ENCODE measurements at regions not wholly inside any gene's neighbourhood (a gene's known extent, or its start where the extent isn't known, plus 50 kb on each side); places are given as distances from the start of the nearest gene placed in this dataset.

DNA sequence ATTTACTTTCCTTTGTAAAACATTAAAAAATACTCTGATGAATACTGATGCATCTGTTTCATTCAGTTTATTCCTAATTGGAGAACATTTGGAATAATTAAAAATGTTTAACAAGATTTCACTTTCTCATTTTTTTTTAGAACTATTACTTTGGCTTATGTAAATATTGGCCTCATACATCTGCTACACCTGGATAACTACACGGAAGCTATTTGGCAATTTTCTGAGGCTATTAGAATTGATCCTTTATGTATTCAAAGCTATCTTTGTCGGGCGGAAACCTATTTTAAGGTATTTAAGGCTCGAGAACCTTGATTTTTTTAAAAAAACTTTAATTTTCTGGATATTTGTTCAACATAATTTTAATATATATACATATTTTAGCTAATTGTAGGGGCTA, 196.7 kb downstream of the TTC6 start:
- Histone ChIP-seq H3K9ac (ENCODE audit: extremely low read depth, low read length, poor library complexity, severe bottlenecking) (no peak overlapping the region), H3K9me3 (ENCODE audit: control insufficient read depth, low read length) (no peaks in the 10 kb centered on the region), H3K27ac (ENCODE audit: low read depth, low read length) (no peak overlapping the region), H3K4me1 (ENCODE audit: control insufficient read depth, insufficient read depth, low read length) (no peaks in the 10 kb centered on the region), H3K27me3 (ENCODE audit: control insufficient read depth, insufficient read depth, low read length, poor library complexity, severe bottlenecking) (no peaks in the 10 kb centered on the region), H3K36me3 (ENCODE audit: control insufficient read depth, insufficient read depth, low read length) (no peaks in the 10 kb centered on the region), H3K4me3 (ENCODE audit: low read length) (no peak overlapping the region)
- Mint-ChIP-seq H3K27me3 (ENCODE audit: insufficient read depth) (no peaks in the 10 kb centered on the region), H3K4me1 (no peaks in the 10 kb centered on the region), H3K36me3 (ENCODE audit: low read depth) (no peaks in the 10 kb centered on the region), H3K27ac (no peak overlapping the region), H3K4me3 (no peak overlapping the region), H3K9me3 (no peaks in the 10 kb centered on the region)
- WGBS, 2 experiments (ENCODE audit: insufficient coverage in 1 of 2, insufficient read length in 1 of 2), result 83 to 99% methylated on average over 1 to 4 of the region's 4 CpGs
- TF ChIP-seq, protein P1, sequence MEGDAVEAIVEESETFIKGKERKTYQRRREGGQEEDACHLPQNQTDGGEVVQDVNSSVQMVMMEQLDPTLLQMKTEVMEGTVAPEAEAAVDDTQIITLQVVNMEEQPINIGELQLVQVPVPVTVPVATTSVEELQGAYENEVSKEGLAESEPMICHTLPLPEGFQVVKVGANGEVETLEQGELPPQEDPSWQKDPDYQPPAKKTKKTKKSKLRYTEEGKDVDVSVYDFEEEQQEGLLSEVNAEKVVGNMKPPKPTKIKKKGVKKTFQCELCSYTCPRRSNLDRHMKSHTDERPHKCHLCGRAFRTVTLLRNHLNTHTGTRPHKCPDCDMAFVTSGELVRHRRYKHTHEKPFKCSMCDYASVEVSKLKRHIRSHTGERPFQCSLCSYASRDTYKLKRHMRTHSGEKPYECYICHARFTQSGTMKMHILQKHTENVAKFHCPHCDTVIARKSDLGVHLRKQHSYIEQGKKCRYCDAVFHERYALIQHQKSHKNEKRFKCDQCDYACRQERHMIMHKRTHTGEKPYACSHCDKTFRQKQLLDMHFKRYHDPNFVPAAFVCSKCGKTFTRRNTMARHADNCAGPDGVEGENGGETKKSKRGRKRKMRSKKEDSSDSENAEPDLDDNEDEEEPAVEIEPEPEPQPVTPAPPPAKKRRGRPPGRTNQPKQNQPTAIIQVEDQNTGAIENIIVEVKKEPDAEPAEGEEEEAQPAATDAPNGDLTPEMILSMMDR (conservative IDR thresholded peaks at IDR 0.05), result no peak
- no peak for DNase-seq

GRCh38 chr14:37796703-37797416, 201.4 kb downstream of the TTC6 start:
- no peaks in the 10 kb centered on the region for H3K27me3 ChIP-seq (ENCODE audit: control insufficient read depth, insufficient read depth, low read length, poor library complexity, severe bottlenecking)
- peaks cover 21% of the 10 kb centered on the region for H3K4me1 Mint-ChIP-seq
- no peaks in the 10 kb centered on the region for H3K9me3 Mint-ChIP-seq
- WGBS, 2 experiments (ENCODE audit: insufficient coverage in 1 of 2, insufficient read length in 1 of 2), result 99 to 100% methylated on average over 1 to 4 of the region's 4 CpGs
- no peaks in the 10 kb centered on the region for H3K9me3 ChIP-seq (ENCODE audit: control insufficient read depth, low read length)
- DNase-seq, result no peak
- peaks cover 8% of the 10 kb centered on the region for H3K4me1 ChIP-seq (ENCODE audit: control insufficient read depth, insufficient read depth, low read length)
- H3K27ac ChIP-seq (ENCODE audit: low read depth, low read length), result no peak overlapping the region
- no peaks in the 10 kb centered on the region for H3K36me3 ChIP-seq (ENCODE audit: control insufficient read depth, insufficient read depth, low read length)
- TF ChIP-seq, protein P1 (conservative IDR thresholded peaks at IDR 0.05), result no peak
- H3K36me3 Mint-ChIP-seq (ENCODE audit: low read depth), result no peaks in the 10 kb centered on the region
- no peak overlapping the region for H3K9ac ChIP-seq (ENCODE audit: extremely low read depth, low read length, poor library complexity, severe bottlenecking)
- no peak overlapping the region for H3K4me3 ChIP-seq (ENCODE audit: low read length)
- no peak overlapping the region for H3K4me3 Mint-ChIP-seq
- no peaks in the 10 kb centered on the region for H3K27me3 Mint-ChIP-seq (ENCODE audit: insufficient read depth)
- H3K27ac Mint-ChIP-seq, result no peak overlapping the region

DNA sequence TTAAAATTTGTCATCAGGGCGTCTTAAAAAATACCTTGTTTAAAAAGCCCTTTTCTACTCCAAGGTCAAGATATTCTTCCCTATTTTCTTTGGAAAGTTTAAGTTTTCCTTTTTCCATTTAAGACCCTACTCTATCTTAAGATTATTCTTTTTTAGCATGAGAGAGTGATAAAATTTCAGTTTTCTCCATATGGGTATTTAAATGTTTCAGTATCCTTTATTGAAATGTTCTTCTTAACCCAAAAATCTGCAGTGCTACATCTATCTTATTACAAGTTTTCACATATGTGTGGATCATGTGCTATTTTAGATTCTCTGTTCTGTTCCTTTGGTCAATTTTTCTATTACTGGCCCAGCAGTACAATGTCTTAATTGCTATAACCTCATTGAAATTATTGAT, 202.2 kb downstream of the TTC6 start:
- Histone ChIP-seq H3K4me1 (ENCODE audit: control insufficient read depth, insufficient read depth, low read length) (peaks cover 8% of the 10 kb centered on the region), H3K9ac (ENCODE audit: extremely low read depth, low read length, poor library complexity, severe bottlenecking) (no peak overlapping the region), H3K27me3 (ENCODE audit: control insufficient read depth, insufficient read depth, low read length, poor library complexity, severe bottlenecking) (no peaks in the 10 kb centered on the region), H3K4me3 (ENCODE audit: low read length) (no peak overlapping the region), H3K9me3 (ENCODE audit: control insufficient read depth, low read length) (no peaks in the 10 kb centered on the region), H3K27ac (ENCODE audit: low read depth, low read length) (no peak overlapping the region), H3K36me3 (ENCODE audit: control insufficient read depth, insufficient read depth, low read length) (no peaks in the 10 kb centered on the region)
- 0% methylated on average over 1 of the region's 1 CpG; no CpG with 5 or more reads in 1 of the 2 experiments for WGBS, 2 experiments (ENCODE audit: insufficient coverage in 1 of 2, insufficient read length in 1 of 2)
- H3K27me3 Mint-ChIP-seq (ENCODE audit: insufficient read depth), result no peaks in the 10 kb centered on the region
- H3K4me1 Mint-ChIP-seq, result peaks cover 21% of the 10 kb centered on the region
- no peaks in the 10 kb centered on the region for H3K9me3 Mint-ChIP-seq
- H3K36me3 Mint-ChIP-seq (ENCODE audit: low read depth), result no peaks in the 10 kb centered on the region
- no peak overlapping the region for H3K4me3 Mint-ChIP-seq
- H3K27ac Mint-ChIP-seq, result no peak overlapping the region
- no peak for DNase-seq
- TF ChIP-seq, protein P1 (conservative IDR thresholded peaks at IDR 0.05), result no peak
